Osteocyte (in vitro differentiated cells): ENCODE measurements at regions not wholly inside any gene's neighbourhood (a gene's known extent, or its start where the extent isn't known, plus 50 kb on each side); places are given as distances from the start of the nearest gene placed in this dataset.

Experiments
- DNase-seq: peaks from one replicate; pipeline ENCODE4 v3.0.0; 2021; ENCODE audit warnings: mixed read lengths; ENCODE audit not compliant: unreplicated experiment; ENCODE audit errors: extremely low spot score
- H3K27ac Mint-ChIP-seq: one replicate; pipeline ENCODE4 v1.8.0; 2021; ENCODE audit warnings: mild to moderate bottlenecking, mixed read lengths; ENCODE audit not compliant: unreplicated experiment
- H3K27me3 Mint-ChIP-seq: one replicate; pipeline ENCODE4 v1.8.0; 2021; ENCODE audit warnings: mixed read lengths; ENCODE audit not compliant: unreplicated experiment
- H3K36me3 Mint-ChIP-seq: one replicate; pipeline ENCODE4 v1.8.0; 2021; ENCODE audit warnings: mixed read lengths; ENCODE audit not compliant: unreplicated experiment
- H3K4me1 Mint-ChIP-seq: one replicate; pipeline ENCODE4 v1.8.0; 2021; ENCODE audit warnings: mixed read lengths; ENCODE audit not compliant: unreplicated experiment
- H3K4me3 Mint-ChIP-seq: one replicate; pipeline ENCODE4 v1.8.0; 2021; ENCODE audit warnings: mild to moderate bottlenecking, moderate library complexity, mixed read lengths; ENCODE audit not compliant: unreplicated experiment
- H3K9me3 Mint-ChIP-seq: one replicate; pipeline ENCODE4 v1.8.0; 2021; ENCODE audit warnings: mixed read lengths; ENCODE audit not compliant: unreplicated experiment
- TF ChIP-seq, protein P1 (sequence below): fragments of 200-600 bp; sonication (generic); IDR thresholded peaks from 2 replicates; pipeline ENCODE4 v1.5.0; 2021; ENCODE audit warnings: antibody characterized with exemption, mild to moderate bottlenecking, moderate library complexity

DNA sequence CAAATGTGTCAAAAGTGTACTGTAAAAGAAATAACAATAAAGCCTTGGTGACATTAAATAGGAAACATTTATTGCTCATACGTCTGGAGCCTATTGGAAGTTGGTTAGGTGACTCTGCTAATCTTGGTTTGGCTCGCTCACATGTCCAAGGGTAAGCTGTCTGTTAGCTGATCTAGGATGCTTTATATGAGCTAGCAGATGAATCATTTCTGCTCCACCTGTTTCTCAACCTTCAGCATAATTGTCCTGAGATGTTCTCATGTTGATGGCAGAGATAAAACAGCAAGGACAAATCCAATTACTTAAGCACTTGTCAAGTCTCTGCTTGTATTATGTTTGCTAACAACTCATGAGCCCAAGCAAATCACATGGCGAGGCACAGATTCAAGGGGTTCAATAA, 56.0 kb upstream of the CD53 start:
- H3K36me3 Mint-ChIP-seq: no peaks in the 10 kb centered on the region
- H3K9me3 Mint-ChIP-seq: peaks cover 7% of the 10 kb centered on the region
- no peak for DNase-seq
- no peaks in the 10 kb centered on the region for H3K4me1 Mint-ChIP-seq
- H3K27ac Mint-ChIP-seq: no peak overlapping the region
- no peaks in the 10 kb centered on the region for H3K27me3 Mint-ChIP-seq
- TF ChIP-seq, protein P1, sequence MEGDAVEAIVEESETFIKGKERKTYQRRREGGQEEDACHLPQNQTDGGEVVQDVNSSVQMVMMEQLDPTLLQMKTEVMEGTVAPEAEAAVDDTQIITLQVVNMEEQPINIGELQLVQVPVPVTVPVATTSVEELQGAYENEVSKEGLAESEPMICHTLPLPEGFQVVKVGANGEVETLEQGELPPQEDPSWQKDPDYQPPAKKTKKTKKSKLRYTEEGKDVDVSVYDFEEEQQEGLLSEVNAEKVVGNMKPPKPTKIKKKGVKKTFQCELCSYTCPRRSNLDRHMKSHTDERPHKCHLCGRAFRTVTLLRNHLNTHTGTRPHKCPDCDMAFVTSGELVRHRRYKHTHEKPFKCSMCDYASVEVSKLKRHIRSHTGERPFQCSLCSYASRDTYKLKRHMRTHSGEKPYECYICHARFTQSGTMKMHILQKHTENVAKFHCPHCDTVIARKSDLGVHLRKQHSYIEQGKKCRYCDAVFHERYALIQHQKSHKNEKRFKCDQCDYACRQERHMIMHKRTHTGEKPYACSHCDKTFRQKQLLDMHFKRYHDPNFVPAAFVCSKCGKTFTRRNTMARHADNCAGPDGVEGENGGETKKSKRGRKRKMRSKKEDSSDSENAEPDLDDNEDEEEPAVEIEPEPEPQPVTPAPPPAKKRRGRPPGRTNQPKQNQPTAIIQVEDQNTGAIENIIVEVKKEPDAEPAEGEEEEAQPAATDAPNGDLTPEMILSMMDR: no peak
- no peak overlapping the region for H3K4me3 Mint-ChIP-seq

DNA sequence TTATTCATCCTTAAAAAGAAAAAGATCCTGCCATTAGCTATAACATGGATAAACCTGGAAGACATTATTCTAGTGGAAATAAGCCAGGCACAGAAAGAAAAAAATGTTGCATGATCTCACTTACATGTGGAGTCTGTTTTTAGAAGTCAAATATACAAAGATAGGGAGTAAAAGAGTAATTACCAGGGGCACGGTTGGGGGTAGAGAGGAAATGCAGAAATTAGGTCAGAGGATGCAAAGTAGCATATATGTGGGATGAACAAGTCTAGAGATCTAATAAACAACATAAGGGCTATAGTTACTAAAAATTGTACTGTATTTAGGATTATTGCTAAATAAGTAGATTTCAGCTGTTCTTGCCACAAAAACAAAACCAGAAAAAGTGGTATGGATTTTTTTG, 61.4 kb upstream of the CD53 start:
- H3K4me3 Mint-ChIP-seq: no peak overlapping the region

DNA sequence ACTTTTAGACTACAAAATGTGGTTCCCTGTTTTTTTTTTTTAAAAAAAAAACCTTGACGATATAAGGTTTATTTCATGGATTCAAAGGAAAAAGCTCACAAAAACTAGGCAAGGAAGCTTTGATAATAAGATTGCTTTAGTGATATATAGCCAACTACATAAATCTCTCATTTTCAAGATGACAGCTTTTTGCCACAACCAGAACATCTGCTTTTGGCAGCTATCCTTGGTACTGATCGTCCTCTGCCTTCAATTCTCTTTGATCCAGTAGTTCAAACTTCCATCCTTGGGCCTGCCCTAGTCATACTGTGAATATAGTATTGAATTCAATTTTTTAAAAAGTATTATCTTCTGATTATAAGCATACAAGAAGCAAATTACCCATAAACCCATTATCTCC, 72.9 kb upstream of the CD53 start:
- DNase-seq: no peak
- Mint-ChIP-seq H3K9me3 (no peaks in the 10 kb centered on the region), H3K27me3 (no peaks in the 10 kb centered on the region), H3K4me3 (no peak overlapping the region), H3K4me1 (no peaks in the 10 kb centered on the region), H3K36me3 (no peaks in the 10 kb centered on the region), H3K27ac (no peak overlapping the region)
- TF ChIP-seq, protein P1: no peak

More for the DNA sequence above, 61.4 kb upstream of the CD53 start:
- DNase-seq: no peak
- TF ChIP-seq, protein P1: no peak
- H3K36me3 Mint-ChIP-seq: no peaks in the 10 kb centered on the region
- H3K27me3 Mint-ChIP-seq: no peaks in the 10 kb centered on the region
- H3K27ac Mint-ChIP-seq: no peak overlapping the region
- peaks cover 16% of the 10 kb centered on the region for H3K9me3 Mint-ChIP-seq
- no peaks in the 10 kb centered on the region for H3K4me1 Mint-ChIP-seq

DNA sequence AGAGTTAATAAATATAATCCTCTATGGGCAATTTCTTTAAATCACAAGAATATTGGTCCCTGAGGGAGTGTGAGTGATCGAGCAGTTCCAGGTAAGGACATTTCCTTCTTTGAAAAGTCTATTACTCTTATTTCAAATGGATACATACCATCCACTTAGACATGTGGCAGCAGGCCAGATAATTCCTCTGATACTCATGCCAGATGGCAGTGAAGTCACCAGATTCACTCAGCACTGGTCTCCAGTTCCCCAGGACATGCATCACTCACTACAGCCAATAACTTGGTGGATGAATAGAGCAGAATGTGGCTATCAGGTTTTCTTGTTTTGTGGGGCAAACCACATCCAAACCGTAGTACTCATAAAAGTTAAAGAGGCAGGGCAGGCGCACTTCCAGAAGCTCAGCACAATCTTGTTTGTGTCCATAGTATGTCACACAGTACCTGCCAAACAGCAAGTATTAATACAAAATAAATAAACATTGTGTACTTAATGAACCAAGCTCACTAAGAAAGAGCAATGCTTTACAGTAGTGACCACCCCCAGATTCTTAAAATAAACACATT, 74.2 kb upstream of the CD53 start:
- H3K27me3 Mint-ChIP-seq: no peaks in the 10 kb centered on the region
- TF ChIP-seq, protein P1: no peak
- DNase-seq: no peak
- no peaks in the 10 kb centered on the region for H3K9me3 Mint-ChIP-seq
- no peak overlapping the region for H3K4me3 Mint-ChIP-seq
- H3K4me1 Mint-ChIP-seq: no peaks in the 10 kb centered on the region
- H3K27ac Mint-ChIP-seq: no peak overlapping the region
- H3K36me3 Mint-ChIP-seq: no peaks in the 10 kb centered on the region

DNA sequence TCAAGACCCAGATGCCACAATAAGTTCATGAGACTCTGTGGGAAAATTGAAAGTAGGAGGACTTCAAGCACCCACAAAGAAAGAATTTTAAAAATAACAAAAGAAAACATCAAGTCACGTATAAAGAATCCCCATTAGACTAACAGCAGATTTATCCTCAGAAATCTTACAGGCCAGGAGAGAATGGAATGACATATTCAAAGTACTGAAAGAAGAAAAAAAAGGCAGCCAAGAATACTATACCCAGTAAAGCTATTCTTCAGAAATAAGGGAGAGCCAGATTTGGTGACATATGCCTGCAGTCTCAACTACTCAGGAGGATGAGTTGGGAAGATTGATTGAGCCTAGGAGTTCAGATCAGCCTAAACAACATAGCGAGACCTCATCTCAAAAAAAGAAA, 84.3 kb upstream of the CD53 start:
- Mint-ChIP-seq H3K4me3 (no peak overlapping the region), H3K27me3 (no peaks in the 10 kb centered on the region), H3K4me1 (no peaks in the 10 kb centered on the region), H3K9me3 (no peaks in the 10 kb centered on the region), H3K27ac (no peak overlapping the region), H3K36me3 (no peaks in the 10 kb centered on the region)
- no peak for DNase-seq
- TF ChIP-seq, protein P1: no peak
